ENCODE measurements at regions not wholly inside any gene's neighbourhood (a gene's known extent, or its start where the extent isn't known, plus 50 kb on each side); places are given as distances from the start of the nearest gene placed in this dataset.
A peak's percentile ranks its signal among the peaks of the same experiment; 100 is the strongest.

GRCh38 chr15:95850837-95851236, 479.7 kb upstream of the NR2F2 start:
- TF ChIP-seq CTCF (IDR thresholded peaks at IDR 0.05; ENCODE audit: low read length) (peak; percentile 27), EZH2 (optimal IDR thresholded peaks at IDR 0.05; ENCODE audit: low read depth, low read length) (no peak)

Measured in MM.1S (cell line).